ENCODE measurements at regions not wholly inside any gene's neighbourhood (a gene's known extent, or its start where the extent isn't known, plus 50 kb on each side); places are given as distances from the start of the nearest gene placed in this dataset.
A peak's percentile ranks its signal among the peaks of the same experiment; 100 is the strongest.
"Not testable (repeated sequence)": the region's sequence is repeated elsewhere in the genome, so short reads cannot be mapped to it uniquely, and the experiment has no call there.

- no peak for DNase-seq
Measured at GRCh38 chr6:27617046-27617687, 144.3 kb upstream of the ZNF184 start.

DNA sequence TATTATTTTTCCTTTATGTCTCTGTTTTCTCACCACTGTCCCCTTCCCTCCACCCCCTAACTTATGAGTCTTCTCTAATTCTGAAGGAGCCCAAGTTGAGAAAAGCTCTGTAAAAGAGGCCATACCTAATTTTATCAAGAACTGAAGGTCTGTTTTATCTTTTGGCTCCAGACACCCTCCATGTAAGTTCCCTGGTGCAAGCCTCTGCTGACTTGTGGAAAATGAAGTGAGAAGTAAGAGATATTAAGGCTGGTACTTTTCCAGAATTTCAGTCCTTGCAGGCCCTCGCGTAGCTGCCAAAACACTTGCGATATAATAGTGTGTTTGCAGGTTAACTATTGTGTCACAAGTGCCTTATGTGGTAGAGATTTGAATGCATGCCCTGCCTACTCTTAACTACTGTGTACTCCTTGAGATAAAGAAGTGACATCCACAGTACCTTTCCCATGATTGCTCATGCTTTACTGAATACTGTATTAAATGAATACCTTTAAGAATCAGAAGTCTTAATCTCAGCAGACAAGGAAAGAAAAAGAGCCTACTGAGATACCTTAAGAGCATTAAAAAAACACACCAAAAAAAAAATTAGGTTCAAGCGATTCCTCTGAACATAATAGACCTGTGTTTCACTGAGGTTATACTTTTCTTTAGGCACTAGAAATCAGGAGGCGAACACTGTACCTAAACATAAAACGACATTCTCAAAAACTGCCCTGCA, 143.6 kb upstream of the ZNF184 start:
- no peak for DNase-seq

DNA sequence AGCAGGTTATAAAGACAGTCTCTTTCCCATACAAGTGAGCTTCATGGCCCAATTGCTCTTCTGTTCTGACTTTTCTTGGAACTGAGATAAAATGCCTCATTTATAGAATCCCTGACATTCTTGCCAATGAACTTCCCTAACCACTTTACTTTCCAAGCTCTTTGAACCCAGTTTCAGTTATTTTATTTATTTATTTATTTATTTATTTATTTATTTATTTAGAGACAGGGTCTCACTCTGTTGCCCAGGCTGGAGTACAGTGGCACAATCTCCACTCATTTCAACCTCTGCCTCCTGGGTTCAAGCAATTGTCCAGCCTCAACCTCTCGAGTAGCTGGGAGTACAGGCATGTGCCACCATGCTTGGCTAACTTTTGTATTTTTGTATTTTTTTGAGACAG, 138.5 kb upstream of the ZNF184 start:
- no peak for DNase-seq

- DNase-seq, result peak; percentile 3
Measured at GRCh38 chr6:27608916-27609883, 136.3 kb upstream of the ZNF184 start.

DNA sequence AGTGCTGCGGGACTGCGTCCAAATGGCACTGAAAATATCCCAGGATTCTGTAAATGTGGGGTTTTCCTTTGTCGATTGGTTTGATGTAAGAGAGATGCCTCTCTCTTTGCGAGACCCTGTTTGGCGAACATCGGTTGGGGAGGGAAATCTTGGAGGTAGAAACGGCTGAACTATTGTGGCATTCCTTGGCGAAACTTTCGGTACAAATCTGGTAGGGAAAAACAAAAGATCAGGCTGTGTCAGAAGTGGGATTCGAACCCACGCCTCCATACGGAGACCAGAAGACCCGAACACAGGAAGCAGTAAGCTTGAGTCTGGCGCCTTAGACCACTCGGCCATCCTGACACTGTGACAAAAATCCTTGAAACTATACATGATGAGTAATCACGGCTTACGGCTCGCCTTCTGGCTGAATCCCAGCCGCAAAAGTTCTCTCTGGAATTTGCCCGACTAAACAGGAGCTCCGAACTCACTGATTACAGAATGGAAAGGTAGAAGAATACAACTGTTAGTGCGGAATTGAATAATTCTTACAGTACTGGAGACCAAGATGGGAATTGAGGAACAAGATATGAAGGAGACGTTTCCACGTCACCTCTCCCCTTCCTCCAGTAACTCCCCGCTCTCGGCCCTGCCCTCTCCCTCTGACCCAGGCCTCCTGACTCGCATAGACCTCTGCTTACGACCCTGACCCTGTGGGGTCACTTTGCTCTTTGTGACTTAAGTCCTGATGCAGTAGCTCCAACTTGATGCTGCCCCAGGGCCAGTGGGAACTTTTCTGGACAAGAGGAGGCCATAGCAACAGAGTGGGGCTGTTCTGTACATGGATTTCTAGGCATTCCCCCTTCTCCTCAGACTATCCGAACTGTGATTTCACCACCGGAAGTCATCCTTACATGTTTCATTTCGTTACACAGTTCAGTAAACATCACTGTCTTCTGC, 132.8 kb upstream of the ZNF184 start:
- DNase-seq, result no peak

- no peak for DNase-seq
Measured at GRCh38 chr6:27604986-27605385, 132.1 kb upstream of the ZNF184 start.

DNA sequence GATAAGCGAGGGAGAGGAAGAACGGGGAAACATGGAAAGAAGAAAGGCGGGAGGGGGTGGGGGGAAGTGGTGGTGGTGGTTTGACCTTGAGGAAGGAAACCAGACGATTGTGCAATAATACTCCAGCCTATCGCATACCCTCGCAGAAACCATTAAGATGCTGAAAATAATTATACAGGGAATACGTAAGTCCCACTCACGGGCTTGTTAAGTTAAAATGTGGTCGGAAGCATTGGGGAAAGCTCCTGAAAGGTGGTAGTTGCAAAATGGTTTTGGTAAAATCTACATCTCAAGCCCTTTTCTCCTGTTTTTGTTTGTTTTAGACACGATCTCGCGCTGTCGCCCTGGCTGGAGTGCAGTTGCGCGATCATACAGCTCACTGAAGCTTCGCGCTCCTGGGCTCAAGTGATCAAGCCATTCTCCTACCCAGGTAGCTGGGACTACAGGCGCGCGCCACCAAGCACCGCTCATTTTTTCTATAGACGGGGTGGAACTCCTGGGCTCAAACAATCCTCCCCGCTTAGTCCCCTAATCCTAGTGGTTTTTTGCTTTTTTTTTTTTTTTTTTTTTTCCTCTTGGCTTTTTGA, 128.9 kb upstream of the ZNF184 start:
- no peak for DNase-seq

GRCh38 chr6:27599859-27600532, 127.1 kb upstream of the ZNF184 start:
- DNase-seq, result no peak

- not testable (repeated sequence) for DNase-seq
Measured at GRCh38 chr6:27597031-27597567, 124.2 kb upstream of the ZNF184 start.

- DNase-seq, result no peak
Measured at GRCh38 chr6:27593861-27594260, 121.0 kb upstream of the ZNF184 start.

GRCh38 chr6:27593200-27593818, 120.4 kb upstream of the ZNF184 start:
- DNase-seq, result no peak

DNA sequence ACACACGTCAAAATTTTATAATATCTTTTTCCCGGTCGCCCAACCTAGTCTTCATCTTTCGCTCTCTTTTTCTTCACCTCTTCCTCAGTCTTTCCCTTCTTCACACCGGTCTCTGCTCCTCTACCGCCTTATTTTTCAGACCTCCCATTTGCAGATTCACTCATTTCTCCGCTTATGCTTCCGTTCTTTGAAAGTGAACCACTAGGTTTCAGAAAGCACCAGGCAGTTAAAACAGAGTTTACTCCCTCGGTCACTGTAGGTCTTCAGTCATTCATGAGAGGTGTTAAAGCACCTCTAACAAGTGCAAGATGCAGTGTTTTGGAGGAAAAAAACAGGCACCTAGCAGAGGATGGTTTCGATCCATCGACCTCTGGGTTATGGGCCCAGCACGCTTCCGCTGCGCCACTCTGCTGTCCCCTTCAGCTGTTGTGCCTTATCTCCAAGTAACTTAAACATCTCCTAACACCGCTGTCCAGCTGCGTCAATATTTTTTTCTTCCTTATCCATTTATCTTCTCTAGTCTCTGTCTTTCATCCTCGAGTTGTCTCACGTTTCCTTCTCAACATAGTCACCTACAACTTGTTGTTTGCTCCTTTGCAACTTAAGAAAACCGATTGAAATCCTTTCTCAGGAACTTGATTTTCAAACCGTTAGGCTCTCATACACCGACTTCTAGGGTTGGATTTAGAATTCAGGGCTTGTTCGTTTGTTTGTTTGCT, 119.7 kb upstream of the ZNF184 start:
- DNase-seq, result peak; percentile 70

DNA sequence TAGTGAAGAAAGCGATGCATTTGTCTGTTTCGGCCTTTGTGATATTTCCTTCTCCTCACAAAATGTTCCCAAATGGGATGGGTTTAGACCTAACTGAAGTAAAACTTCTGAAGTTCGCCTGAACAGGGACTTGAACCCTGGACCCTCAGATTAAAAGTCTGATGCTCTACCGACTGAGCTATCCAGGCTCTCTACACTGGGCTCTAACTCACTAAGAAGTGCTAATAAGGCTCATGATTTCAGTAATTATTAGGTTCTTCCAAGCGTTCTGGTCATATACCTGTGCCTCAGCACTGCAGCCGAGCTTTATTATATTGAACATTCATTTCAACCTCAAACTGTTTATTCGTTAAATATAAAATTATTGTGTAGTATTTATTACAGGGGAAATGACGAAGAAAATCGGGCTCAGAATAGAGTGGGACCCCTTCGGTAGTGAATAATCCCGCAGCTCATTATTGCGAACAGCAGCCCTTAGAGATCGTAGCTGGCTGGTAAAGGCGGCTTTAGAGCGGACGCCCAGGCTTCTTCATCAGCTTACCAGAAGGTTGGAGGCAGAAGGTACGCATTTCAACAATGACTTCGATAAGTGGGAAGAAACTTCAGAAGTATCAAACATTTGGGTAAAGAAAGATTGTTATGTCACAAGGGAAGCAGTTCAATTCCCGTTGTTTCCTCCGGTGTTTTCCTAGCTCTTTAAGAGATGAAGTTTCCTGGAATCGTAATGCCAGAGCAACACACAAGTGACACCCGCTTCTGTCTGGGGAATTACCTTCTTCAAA, 119.0 kb upstream of the ZNF184 start:
- DNase-seq, result peak; percentile 28

DNA sequence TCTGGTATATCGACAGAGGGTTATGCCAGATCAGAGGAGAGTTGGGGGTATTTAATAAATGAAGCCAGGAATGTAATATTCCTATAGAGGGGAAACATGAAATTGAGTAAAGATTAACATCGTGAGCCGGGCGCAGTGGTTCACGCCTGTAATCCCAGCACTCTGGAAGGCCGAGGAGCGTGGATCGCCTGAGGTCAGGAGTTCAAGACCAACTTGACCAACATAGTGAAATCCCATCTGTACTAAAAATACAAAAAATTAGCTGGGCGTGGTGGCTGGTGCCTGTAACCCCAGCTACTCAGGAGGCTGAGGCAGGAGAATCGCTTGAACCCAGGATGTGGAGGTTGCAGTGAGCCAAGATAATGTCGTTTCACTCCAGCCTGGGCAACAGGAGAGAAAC, 112.4 kb upstream of the ZNF184 start:
- DNase-seq, result not testable (repeated sequence)

- DNase-seq, result no peak
Measured at GRCh38 chr6:27584326-27584725, 111.4 kb upstream of the ZNF184 start.

DNA sequence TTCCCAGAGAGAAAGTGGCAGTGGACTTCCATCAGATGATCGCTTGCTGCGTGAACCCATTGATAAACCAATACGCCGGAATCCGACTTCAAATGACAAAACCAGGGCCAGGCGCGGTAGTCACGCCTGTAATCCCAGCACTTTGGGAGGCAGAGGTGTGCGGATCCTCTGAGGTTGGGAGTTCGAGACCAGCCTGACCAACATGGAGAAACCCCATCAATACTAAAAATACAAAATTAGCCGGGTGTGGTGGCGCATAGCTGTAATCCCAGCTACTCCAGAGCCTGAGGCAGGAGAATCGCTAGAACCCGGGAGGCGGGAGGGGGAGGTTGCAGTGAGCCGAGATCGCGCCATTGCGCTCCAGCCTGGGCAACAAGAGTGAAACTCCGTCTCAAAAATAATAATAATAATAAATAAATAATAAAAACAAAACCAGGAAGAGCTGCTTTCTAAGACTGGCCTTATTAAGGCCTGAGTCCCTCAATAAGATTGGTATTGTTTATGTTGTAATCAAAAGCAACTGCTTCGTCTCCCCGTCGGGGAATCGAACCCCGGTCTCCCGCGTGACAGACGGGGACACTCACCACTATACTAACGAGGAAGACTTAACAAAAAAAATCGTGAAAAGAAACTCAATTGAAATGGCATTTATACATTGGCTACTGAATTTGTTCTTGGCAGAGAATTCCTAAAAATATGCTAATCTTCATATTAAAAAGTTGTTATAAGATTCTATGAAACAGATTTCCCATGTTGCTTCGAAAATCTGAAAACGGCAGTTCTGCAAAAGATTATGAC, 110.2 kb upstream of the ZNF184 start:
- DNase-seq, result peak; percentile 62

- DNase-seq, result no peak
Measured at GRCh38 chr6:27579973-27580372, 107.1 kb upstream of the ZNF184 start.

GRCh38 chr6:27577922-27578321, 105.0 kb upstream of the ZNF184 start:
- no peak for DNase-seq
